Right lobe of liver (tissue), 6 donors: ENCODE measurements at regions not wholly inside any gene's neighbourhood (a gene's known extent, or its start where the extent isn't known, plus 50 kb on each side); places are given as distances from the start of the nearest gene placed in this dataset.

Experiments used
- ATAC-seq, 4 donors: fragments of 200-7000 bp; cut with Tn5 transposase; one replicate each; pipeline ENCODE4 v1.9.1; 2020; ENCODE audit warnings: mild to moderate bottlenecking in 4 of 4, moderate library complexity in 4 of 4
- DNase-seq, 3 donors: peaks; one replicate each; pipeline ENCODE4 v3.0.0-alpha.2; 2020
- H3K27ac ChIP-seq, 3 donors: fragments of 200-600 bp; one replicate each; pipeline ENCODE4 v1.8.0; 2022
- H3K27me3 ChIP-seq, 2 donors: fragments of 200-600 bp; one replicate each; pipeline ENCODE4 v1.8.0; 2022
- H3K36me3 ChIP-seq, 4 donors: fragments of 200-600 bp; sonication (generic) in 1 of 4; one replicate each; pipeline versions ENCODE4 v1.5.1 to v1.8.0; 2017 to 2022; ENCODE audit warnings: control low read depth in 1 of 4
- H3K4me1 ChIP-seq, 4 donors: fragments of 200-600 bp; sonication (generic) in 1 of 4; one replicate each; pipeline versions ENCODE4 v1.5.1 to v1.8.0; 2017 to 2022; ENCODE audit warnings: control low read depth in 1 of 4
- H3K4me3 ChIP-seq, 3 donors: fragments of 200-600 bp; one replicate each; pipeline ENCODE4 v1.8.0; 2022
- H3K9me3 ChIP-seq, 4 donors: fragments of 200-600 bp; sonication (generic) in 1 of 4; one replicate each; pipeline versions ENCODE4 v1.5.1 to v1.8.0; 2017 to 2022; ENCODE audit warnings: control low read depth in 1 of 4
- POLR2A ChIP-seq: fragments of 450-650 bp; IDR thresholded peaks from one replicate; pipeline ENCODE4 v1.6.1; 2017; ENCODE audit warnings: antibody characterized with exemption, mild to moderate bottlenecking
- WGBS: methylation state at CpG from one replicate; pipeline ENCODE4 v1.1.6; 2018; ENCODE audit warnings: low coverage, low lambda C conversion rate; ENCODE audit not compliant: insufficient coverage; ENCODE audit errors: missing lambda C conversion rate; 5-methylcytosine and 5-hydroxymethylcytosine counted together
- intact Hi-C, 2 donors: fragments of 100-400 bp; cut with DNase I; formaldehyde crosslinking; loops; one replicate each; pipeline versions ENCODE4 v1.11.2 to v1.14.1; 2022
- TF ChIP-seq, protein P1 (sequence below), 4 donors: fragments of 200-600 bp in 3 of 4; fragments of 450-650 bp in 1 of 4; IDR thresholded peaks; one replicate each; pipeline versions ENCODE4 v1.5.1 to v1.8.0; 2016 to 2022; ENCODE audit warnings: antibody characterized with exemption in 4 of 4, mild to moderate bottlenecking in 2 of 4
- donor health status: DM: no; HTN: yes; CAD: no.
- donor health status: DM: no; HTN: no; CAD: no.
- donor health status: DM: no; HTN: no; CAD: no.
- donor health status: DM: no; HTN: yes; CAD: no.
- donor health status: DM: no; HTN: yes; CAD: no.

- peak in 1 of 3 donors; percentile 52 for DNase-seq
Measured at GRCh38 chr2:120876526-120877280, 141.0 kb downstream of the GLI2 start.

GRCh38 chr2:120877409-120877808 lies 141.7 kb downstream of the GLI2 start:
- peak in 1 of 3 donors; percentile 4 for DNase-seq
- no peak overlapping the region for H3K4me3 ChIP-seq
- WGBS = 55% methylated on average over 7 of the region's 7 CpGs
- TF ChIP-seq, protein P1, sequence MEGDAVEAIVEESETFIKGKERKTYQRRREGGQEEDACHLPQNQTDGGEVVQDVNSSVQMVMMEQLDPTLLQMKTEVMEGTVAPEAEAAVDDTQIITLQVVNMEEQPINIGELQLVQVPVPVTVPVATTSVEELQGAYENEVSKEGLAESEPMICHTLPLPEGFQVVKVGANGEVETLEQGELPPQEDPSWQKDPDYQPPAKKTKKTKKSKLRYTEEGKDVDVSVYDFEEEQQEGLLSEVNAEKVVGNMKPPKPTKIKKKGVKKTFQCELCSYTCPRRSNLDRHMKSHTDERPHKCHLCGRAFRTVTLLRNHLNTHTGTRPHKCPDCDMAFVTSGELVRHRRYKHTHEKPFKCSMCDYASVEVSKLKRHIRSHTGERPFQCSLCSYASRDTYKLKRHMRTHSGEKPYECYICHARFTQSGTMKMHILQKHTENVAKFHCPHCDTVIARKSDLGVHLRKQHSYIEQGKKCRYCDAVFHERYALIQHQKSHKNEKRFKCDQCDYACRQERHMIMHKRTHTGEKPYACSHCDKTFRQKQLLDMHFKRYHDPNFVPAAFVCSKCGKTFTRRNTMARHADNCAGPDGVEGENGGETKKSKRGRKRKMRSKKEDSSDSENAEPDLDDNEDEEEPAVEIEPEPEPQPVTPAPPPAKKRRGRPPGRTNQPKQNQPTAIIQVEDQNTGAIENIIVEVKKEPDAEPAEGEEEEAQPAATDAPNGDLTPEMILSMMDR (IDR thresholded peaks at IDR 0.05) = no peak
- no peak for TF ChIP-seq POLR2A
- H3K27me3 ChIP-seq = no peaks in the 10 kb centered on the region
- H3K27ac ChIP-seq = no peak overlapping the region
- H3K36me3 ChIP-seq = no peaks in the 10 kb centered on the region
- H3K9me3 ChIP-seq = no peaks in the 10 kb centered on the region
- no peak for ATAC-seq
- intact Hi-C loops = no loop called here
- no peaks in the 10 kb centered on the region for H3K4me1 ChIP-seq

More at GRCh38 chr2:120876526-120877280, 141.0 kb downstream of the GLI2 start:
- no peak overlapping the region for H3K4me3 ChIP-seq
- H3K4me1 ChIP-seq = no peaks in the 10 kb centered on the region
- no peak overlapping the region for H3K27ac ChIP-seq
- WGBS = 100% methylated on average over 1 of the region's 11 CpGs
- no peaks in the 10 kb centered on the region for H3K9me3 ChIP-seq
- intact Hi-C loops = no loop called here
- no peaks in the 10 kb centered on the region for H3K36me3 ChIP-seq
- no peak for ATAC-seq
- TF ChIP-seq, protein P1 (IDR thresholded peaks at IDR 0.05) = no peak
- no peak for TF ChIP-seq POLR2A
- H3K27me3 ChIP-seq = no peaks in the 10 kb centered on the region

GRCh38 chr2:120878970-120879369 lies 143.3 kb downstream of the GLI2 start:
- intact Hi-C loops = no loop called here
- 62% methylated on average over 4 of the region's 7 CpGs for WGBS
- H3K27me3 ChIP-seq = no peaks in the 10 kb centered on the region
- TF ChIP-seq POLR2A = no peak
- TF ChIP-seq, protein P1 (IDR thresholded peaks at IDR 0.05) = no peak
- no peak overlapping the region for H3K27ac ChIP-seq
- ATAC-seq (no peak), DNase-seq (peak in 1 of 3 donors; percentile 34)
- H3K9me3 ChIP-seq = no peaks in the 10 kb centered on the region
- no peaks in the 10 kb centered on the region for H3K36me3 ChIP-seq
- H3K4me1 ChIP-seq = no peaks in the 10 kb centered on the region
- H3K4me3 ChIP-seq = no peak overlapping the region

DNA sequence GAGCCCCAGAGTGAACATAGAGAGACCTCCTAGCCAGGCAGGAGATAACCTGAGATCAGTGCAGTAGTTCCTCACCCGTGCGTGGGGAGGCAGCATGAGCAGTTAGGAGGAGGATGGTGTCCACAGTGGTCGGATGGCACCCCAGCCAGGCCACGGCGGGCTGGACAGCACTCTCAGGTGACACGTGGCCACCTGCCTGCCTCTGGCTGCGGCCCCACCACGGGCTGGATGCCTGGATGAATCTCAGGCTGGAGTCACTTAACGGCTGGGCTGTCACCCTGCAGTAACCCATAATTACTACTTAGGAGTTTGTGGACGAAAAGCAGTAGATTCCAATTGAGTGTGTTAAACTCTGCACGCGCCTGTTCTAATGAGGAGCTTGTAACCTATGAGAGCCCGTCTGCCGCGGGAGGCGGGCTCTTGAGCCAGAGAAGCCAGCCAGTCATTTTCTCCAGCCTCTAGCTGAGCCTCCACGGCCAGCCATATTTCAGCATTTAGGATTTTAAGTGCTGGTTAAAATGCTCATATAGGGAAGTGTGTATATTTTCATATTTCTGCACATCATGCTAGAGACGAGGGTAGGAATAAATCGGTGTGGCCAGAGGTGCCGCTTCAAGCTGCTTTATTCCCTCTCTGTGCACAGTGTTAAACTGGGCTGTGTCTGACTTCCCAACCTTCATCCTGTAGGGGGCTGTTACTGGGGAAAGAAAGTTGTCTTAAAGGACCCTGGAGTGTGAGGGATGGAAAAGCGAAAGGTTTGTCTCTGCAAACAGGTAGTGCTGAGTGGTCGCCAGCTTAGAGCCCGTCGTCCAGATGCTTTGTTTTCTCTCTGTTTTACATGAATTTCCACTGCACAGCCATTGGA lies 144.0 kb downstream of the GLI2 start:
- Histone ChIP-seq H3K4me3 (no peak overlapping the region), H3K9me3 (no peaks in the 10 kb centered on the region), H3K27ac (no peak overlapping the region), H3K36me3 (no peaks in the 10 kb centered on the region), H3K27me3 (no peaks in the 10 kb centered on the region), H3K4me1 (no peaks in the 10 kb centered on the region)
- peak in 1 of 3 donors; percentile 49 for DNase-seq
- TF ChIP-seq, protein P1 (IDR thresholded peaks at IDR 0.05) = no peak
- TF ChIP-seq POLR2A = no peak
- 47% methylated on average over 12 of the region's 24 CpGs for WGBS
- intact Hi-C loops = no loop called here
- ATAC-seq = no peak
